Spleen (tissue), 7 donors: ENCODE measurements at regions not wholly inside any gene's neighbourhood (a gene's known extent, or its start where the extent isn't known, plus 50 kb on each side); places are given as distances from the start of the nearest gene placed in this dataset.

Source experiments
- CTCF ChIP-seq, 11 experiments: fragments of 200-600 bp in 7 of 11; fragments of 450-650 bp in 4 of 11; sonication (generic) in 4 of 11; IDR thresholded peaks in 8 of 11; conservative IDR thresholded peaks in 3 of 11; 1 replicate in 7 of 11; 2 replicates in 4 of 11; pipeline versions ENCODE4 v1.4.0 to v1.8.0; 2016 to 2021; ENCODE audit warnings: antibody characterized with exemption in 11 of 11, inconsistent platforms in 4 of 11, mild to moderate bottlenecking in 1 of 11
- POLR2AphosphoS5 ChIP-seq, 3 donors: sonication (generic); formaldehyde crosslinking; IDR thresholded peaks; one replicate each; pipeline ENCODE4 v1.5.1; 2017; ENCODE audit warnings: antibody characterized with exemption in 3 of 3
- donor health status: DM: no; HTN: no; CAD: no; lungs with moderate emphysema.
- donor health status: DM: no; HTN: no; CAD: no.
- donor health status: DM: no; HTN: no; CAD: no.

GRCh38 chr12:61939977-61940376 lies 320.2 kb upstream of the USP15 start:
- no peak for TF ChIP-seq POLR2AphosphoS5 (IDR thresholded peaks at IDR 0.05)
- no peak for TF ChIP-seq CTCF (IDR thresholded peaks at IDR 0.05 in 8 of 11, conservative IDR thresholded peaks at IDR 0.05 in 3 of 11)
